Stimulated activated CD4-positive, alpha-beta T cell treated with anti-CD3 and anti-CD28 coated beads, Interleukin-12 subunit alpha, Interleukin-12 subunit beta, amount 100 ng/mL, for 24 hours (primary cell): ENCODE measurements at regions not wholly inside any gene's neighbourhood (a gene's known extent, or its start where the extent isn't known, plus 50 kb on each side); places are given as distances from the start of the nearest gene placed in this dataset.
"Not testable (repeated sequence)": the region's sequence is repeated elsewhere in the genome, so short reads cannot be mapped to it uniquely, and the experiment has no call there.

Source experiments
- DNase-seq, 2 experiments: peaks; one replicate each; pipeline ENCODE4 v3.0.0-alpha.2; 2020; ENCODE audit warnings: low read depth in 2 of 2

GRCh38 chr4:151851354-151851753, 90.5 kb upstream of the GATB start:
- no peak for DNase-seq

- no peak for DNase-seq
Observed at GRCh38 chr4:151850791-151851213, 90.0 kb upstream of the GATB start.

- not testable (repeated sequence) for DNase-seq
Observed at GRCh38 chr4:151845551-151845950, 84.7 kb upstream of the GATB start.

- DNase-seq, result no peak
Observed at GRCh38 chr4:151842430-151843079, 81.7 kb upstream of the GATB start.

- DNase-seq, result no peak
Observed at GRCh38 chr4:151841107-151841506, 80.3 kb upstream of the GATB start.

- DNase-seq, result no peak
Observed at GRCh38 chr4:151835467-151835866, 74.7 kb upstream of the GATB start.

- DNase-seq, result no peak
Observed at GRCh38 chr4:151833174-151833573, 72.4 kb upstream of the GATB start.

- no peak for DNase-seq
Observed at GRCh38 chr4:151831526-151831925, 70.7 kb upstream of the GATB start.

- no peak for DNase-seq
Observed at GRCh38 chr4:151830168-151830567, 69.4 kb upstream of the GATB start.

- DNase-seq, result no peak
Observed at GRCh38 chr4:151829309-151829708, 68.5 kb upstream of the GATB start.

GRCh38 chr4:151824656-151825055, 63.8 kb upstream of the GATB start:
- DNase-seq, result no peak

GRCh38 chr4:151822331-151822730, 61.5 kb upstream of the GATB start:
- DNase-seq, result no peak

- DNase-seq, result no peak
Observed at GRCh38 chr4:151820004-151820403, 59.2 kb upstream of the GATB start.

- no peak for DNase-seq
Observed at GRCh38 chr4:151811403-151811802, 50.6 kb upstream of the GATB start.
